B cell (primary cell): ENCODE measurements at regions not wholly inside any gene's neighbourhood (a gene's known extent, or its start where the extent isn't known, plus 50 kb on each side); places are given as distances from the start of the nearest gene placed in this dataset.

Experiments used
- CTCF ChIP-seq: fragments of 200-600 bp; IDR thresholded peaks from one replicate; pipeline ENCODE4 v1.8.0; 2022; ENCODE audit warnings: antibody characterized with exemption, mild to moderate bottlenecking
- EZH2 ChIP-seq: IDR thresholded peaks from 2 replicates; pipeline ENCODE4 v1.6.1; 2012; ENCODE audit warnings: borderline replicate concordance, low read depth, mild to moderate bottlenecking, moderate library complexity, low read length; ENCODE audit not compliant: insufficient read depth, poor library complexity, severe bottlenecking

DNA sequence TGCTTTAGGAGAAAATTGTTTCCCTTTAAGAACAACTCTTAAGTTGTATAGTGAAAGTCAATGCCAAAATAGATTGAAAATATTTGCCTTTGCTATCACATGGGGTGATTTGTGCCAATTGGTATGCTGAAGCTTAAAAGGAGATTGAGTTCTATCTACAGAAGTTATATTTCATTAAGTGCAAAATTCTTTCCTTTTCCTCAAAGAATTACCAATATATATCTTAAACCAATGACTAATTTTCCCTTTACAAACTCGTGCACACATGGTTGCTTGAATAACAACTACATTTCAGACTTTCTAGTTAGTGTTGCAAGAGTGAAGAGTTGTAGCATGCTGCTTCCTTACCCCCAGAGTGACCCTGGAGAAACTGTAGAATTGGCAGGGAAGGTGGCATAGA is 990.0 kb upstream of the PABPC4L start:
- TF ChIP-seq CTCF (no peak), EZH2 (no peak)
